ENCODE measurements at regions not wholly inside any gene's neighbourhood (a gene's known extent, or its start where the extent isn't known, plus 50 kb on each side); places are given as distances from the start of the nearest gene placed in this dataset.

DNA sequence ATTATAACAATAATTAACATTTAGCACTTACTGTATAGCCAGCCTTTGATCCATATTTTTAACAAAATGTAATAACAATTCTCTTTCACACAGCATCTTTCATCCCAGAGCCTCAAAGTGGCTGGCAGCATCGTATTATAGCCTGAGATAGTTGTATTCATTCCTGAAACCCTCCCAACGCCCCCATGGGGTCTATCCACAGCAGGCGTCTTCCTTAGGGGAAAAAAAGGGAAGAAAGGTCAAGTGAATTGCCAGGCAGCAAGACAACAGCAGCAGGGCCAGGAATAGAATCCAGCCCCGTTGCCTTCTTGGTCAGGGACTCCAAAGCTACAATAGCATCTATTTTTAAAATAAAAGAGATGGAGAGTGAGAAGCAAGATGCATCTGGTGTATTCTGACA lies 424.4 kb upstream of the ID2 start:
- Histone ChIP-seq H3K4me3 (no peak overlapping the region), H3K9me3 (no peaks in the 10 kb centered on the region), H3K36me3 (no peaks in the 10 kb centered on the region), H3K27ac (replicated peaks in 1 of 4) (no peak overlapping the region), H3K27me3 (no peaks in the 10 kb centered on the region), H3K4me1 (peaks cover 0 to 10% (median 4%) of the 10 kb centered on the region in 4 donors)
- 29% methylated on average over 4 of the region's 4 CpGs for WGBS
- TF ChIP-seq POLR2AphosphoS5 (IDR thresholded peaks at IDR 0.05) (no peak), EP300 (IDR thresholded peaks at IDR 0.05) (no peak), POLR2A (IDR thresholded peaks at IDR 0.05; ENCODE audit: low read depth) (no peak), CTCF (IDR thresholded peaks at IDR 0.05) (no peak)
- no peak for DNase-seq (ENCODE audit: extremely low spot score)
- intact Hi-C loops (cut with DNase I): no loop called here

GRCh38 chr2:8258406-8258805 lies 423.4 kb upstream of the ID2 start:
- H3K4me3 ChIP-seq: no peak overlapping the region
- no peaks in the 10 kb centered on the region for H3K9me3 ChIP-seq
- TF ChIP-seq POLR2A (IDR thresholded peaks at IDR 0.05; ENCODE audit: low read depth) (no peak), POLR2AphosphoS5 (IDR thresholded peaks at IDR 0.05) (no peak), EP300 (IDR thresholded peaks at IDR 0.05) (no peak), CTCF (IDR thresholded peaks at IDR 0.05) (no peak)
- H3K4me1 ChIP-seq: peaks cover 0 to 10% (median 4%) of the 10 kb centered on the region in 4 donors
- intact Hi-C loops (cut with DNase I): no loop called here
- WGBS: 97% methylated on average over 4 of the region's 4 CpGs
- DNase-seq (ENCODE audit: extremely low spot score): no peak
- H3K36me3 ChIP-seq: no peaks in the 10 kb centered on the region
- H3K27ac ChIP-seq (replicated peaks in 1 of 4): no peak overlapping the region
- no peaks in the 10 kb centered on the region for H3K27me3 ChIP-seq

GRCh38 chr2:8259106-8259840 lies 422.6 kb upstream of the ID2 start:
- Histone ChIP-seq H3K27ac (replicated peaks in 1 of 4) (no peak overlapping the region), H3K27me3 (no peaks in the 10 kb centered on the region), H3K4me1 (peaks cover 0 to 10% (median 4%) of the 10 kb centered on the region in 4 donors), H3K9me3 (no peaks in the 10 kb centered on the region), H3K4me3 (no peak overlapping the region), H3K36me3 (no peaks in the 10 kb centered on the region)
- intact Hi-C loops (cut with DNase I): no loop called here
- TF ChIP-seq POLR2A (IDR thresholded peaks at IDR 0.05; ENCODE audit: low read depth) (no peak), POLR2AphosphoS5 (IDR thresholded peaks at IDR 0.05) (no peak), EP300 (IDR thresholded peaks at IDR 0.05) (no peak), CTCF (IDR thresholded peaks at IDR 0.05) (no peak)
- DNase-seq (ENCODE audit: extremely low spot score): no peak
- WGBS: 86% methylated on average over 4 of the region's 4 CpGs

GRCh38 chr2:8259841-8260178 lies 422.0 kb upstream of the ID2 start:
- 91% methylated on average over 5 of the region's 5 CpGs for WGBS
- Histone ChIP-seq H3K27me3 (no peaks in the 10 kb centered on the region), H3K4me1 (peaks cover 0 to 10% (median 4%) of the 10 kb centered on the region in 4 donors), H3K9me3 (no peaks in the 10 kb centered on the region), H3K4me3 (no peak overlapping the region), H3K36me3 (no peaks in the 10 kb centered on the region), H3K27ac (replicated peaks in 1 of 4) (no peak overlapping the region)
- intact Hi-C loops (cut with DNase I): no loop called here
- no peak for TF ChIP-seq POLR2AphosphoS5 (IDR thresholded peaks at IDR 0.05)
- no peak for DNase-seq (ENCODE audit: extremely low spot score)

GRCh38 chr2:8260213-8260612 lies 421.6 kb upstream of the ID2 start:
- 88% methylated on average over 11 of the region's 11 CpGs for WGBS
- H3K27me3 ChIP-seq: no peaks in the 10 kb centered on the region
- no peak for DNase-seq (ENCODE audit: extremely low spot score)
- no peaks in the 10 kb centered on the region for H3K9me3 ChIP-seq
- no peak overlapping the region for H3K4me3 ChIP-seq
- TF ChIP-seq CTCF (IDR thresholded peaks at IDR 0.05) (no peak), POLR2A (IDR thresholded peaks at IDR 0.05; ENCODE audit: low read depth) (no peak), POLR2AphosphoS5 (IDR thresholded peaks at IDR 0.05) (no peak), EP300 (IDR thresholded peaks at IDR 0.05) (no peak)
- no peak overlapping the region for H3K27ac ChIP-seq (replicated peaks in 1 of 4)
- H3K36me3 ChIP-seq: no peaks in the 10 kb centered on the region
- intact Hi-C loops (cut with DNase I): no loop called here
- peaks cover 0 to 10% (median 4%) of the 10 kb centered on the region in 4 donors for H3K4me1 ChIP-seq

Data from esophagus muscularis mucosa (tissue), 4 donors.